C4-2B (cell line): ENCODE measurements at regions not wholly inside any gene's neighbourhood (a gene's known extent, or its start where the extent isn't known, plus 50 kb on each side); places are given as distances from the start of the nearest gene placed in this dataset.

Source experiments
- ZFX ChIP-seq: fragments of 450-650 bp; IDR thresholded peaks from 2 replicates; pipeline ENCODE4 v1.6.1; 2017
- TF ChIP-seq, protein P1 (sequence below): fragments of 450-650 bp; conservative IDR thresholded peaks from 2 replicates; pipeline ENCODE4 v1.5.1; 2017; ENCODE audit warnings: mild to moderate bottlenecking

DNA sequence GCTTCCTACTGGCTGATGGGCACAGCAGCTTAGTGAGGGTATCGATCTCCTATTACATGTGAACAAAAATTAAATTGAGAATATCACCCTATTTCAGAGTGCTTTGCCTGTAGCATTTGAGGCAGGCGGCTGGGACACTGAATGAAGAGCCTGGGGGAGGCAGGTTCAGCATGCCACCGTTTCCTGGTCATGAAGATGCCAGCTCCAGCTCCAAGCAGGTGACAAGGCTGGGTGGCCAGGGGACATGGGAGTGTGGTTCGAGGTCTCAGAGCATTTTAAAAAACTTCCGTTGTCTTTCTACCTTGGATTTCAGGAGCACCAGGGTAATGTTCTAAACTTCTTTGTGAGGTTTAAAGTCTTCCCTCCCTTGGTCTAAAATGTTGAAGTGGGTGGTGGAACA is 158.2 kb downstream of the RPLP1 start:
- TF ChIP-seq, protein P1, sequence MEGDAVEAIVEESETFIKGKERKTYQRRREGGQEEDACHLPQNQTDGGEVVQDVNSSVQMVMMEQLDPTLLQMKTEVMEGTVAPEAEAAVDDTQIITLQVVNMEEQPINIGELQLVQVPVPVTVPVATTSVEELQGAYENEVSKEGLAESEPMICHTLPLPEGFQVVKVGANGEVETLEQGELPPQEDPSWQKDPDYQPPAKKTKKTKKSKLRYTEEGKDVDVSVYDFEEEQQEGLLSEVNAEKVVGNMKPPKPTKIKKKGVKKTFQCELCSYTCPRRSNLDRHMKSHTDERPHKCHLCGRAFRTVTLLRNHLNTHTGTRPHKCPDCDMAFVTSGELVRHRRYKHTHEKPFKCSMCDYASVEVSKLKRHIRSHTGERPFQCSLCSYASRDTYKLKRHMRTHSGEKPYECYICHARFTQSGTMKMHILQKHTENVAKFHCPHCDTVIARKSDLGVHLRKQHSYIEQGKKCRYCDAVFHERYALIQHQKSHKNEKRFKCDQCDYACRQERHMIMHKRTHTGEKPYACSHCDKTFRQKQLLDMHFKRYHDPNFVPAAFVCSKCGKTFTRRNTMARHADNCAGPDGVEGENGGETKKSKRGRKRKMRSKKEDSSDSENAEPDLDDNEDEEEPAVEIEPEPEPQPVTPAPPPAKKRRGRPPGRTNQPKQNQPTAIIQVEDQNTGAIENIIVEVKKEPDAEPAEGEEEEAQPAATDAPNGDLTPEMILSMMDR: no peak
- no peak for TF ChIP-seq ZFX
